ENCODE measurements at regions not wholly inside any gene's neighbourhood (a gene's known extent, or its start where the extent isn't known, plus 50 kb on each side); places are given as distances from the start of the nearest gene placed in this dataset.

- no peak for TF ChIP-seq POLR2A (IDR thresholded peaks at IDR 0.05)
- no peak for TF ChIP-seq CTCF (IDR thresholded peaks at IDR 0.05)
- no peak for TF ChIP-seq EP300 (IDR thresholded peaks at IDR 0.05)
Measured at GRCh38 chr4:3607690-3608552, 75.7 kb upstream of the LRPAP1 start.

All from gastroesophageal sphincter (tissue), 3 donors.